Activated naive CD8-positive, alpha-beta T cell treated with anti-CD3 and anti-CD28 coated beads, Interleukin-2, amount 50 U/mL, for 24 hours (primary cell): ENCODE measurements at regions not wholly inside any gene's neighbourhood (a gene's known extent, or its start where the extent isn't known, plus 50 kb on each side); places are given as distances from the start of the nearest gene placed in this dataset.

Source experiments
- ATAC-seq: fragments of 150-1000 bp; cut with Tn5 transposase; one replicate; pipeline ENCODE4 v1.10.0; 2021
- DNase-seq: peaks from one replicate; pipeline ENCODE4 v3.0.0; 2021
- H3K27ac Mint-ChIP-seq: one replicate; pipeline ENCODE4 v1.8.0; 2021; ENCODE audit warnings: mild to moderate bottlenecking, mixed read lengths
- H3K27me3 Mint-ChIP-seq: one replicate; pipeline ENCODE4 v1.8.0; 2021; ENCODE audit warnings: mixed read lengths
- H3K36me3 Mint-ChIP-seq: one replicate; pipeline ENCODE4 v1.8.0; 2021; ENCODE audit warnings: low read depth, mixed read lengths
- H3K4me1 Mint-ChIP-seq: one replicate; pipeline ENCODE4 v1.8.0; 2021; ENCODE audit warnings: mixed read lengths
- H3K4me3 Mint-ChIP-seq: one replicate; pipeline ENCODE4 v1.8.0; 2021; ENCODE audit warnings: mild to moderate bottlenecking, moderate library complexity, mixed read lengths
- H3K9me3 Mint-ChIP-seq: one replicate; pipeline ENCODE4 v1.8.0; 2021; ENCODE audit warnings: mixed read lengths

DNA sequence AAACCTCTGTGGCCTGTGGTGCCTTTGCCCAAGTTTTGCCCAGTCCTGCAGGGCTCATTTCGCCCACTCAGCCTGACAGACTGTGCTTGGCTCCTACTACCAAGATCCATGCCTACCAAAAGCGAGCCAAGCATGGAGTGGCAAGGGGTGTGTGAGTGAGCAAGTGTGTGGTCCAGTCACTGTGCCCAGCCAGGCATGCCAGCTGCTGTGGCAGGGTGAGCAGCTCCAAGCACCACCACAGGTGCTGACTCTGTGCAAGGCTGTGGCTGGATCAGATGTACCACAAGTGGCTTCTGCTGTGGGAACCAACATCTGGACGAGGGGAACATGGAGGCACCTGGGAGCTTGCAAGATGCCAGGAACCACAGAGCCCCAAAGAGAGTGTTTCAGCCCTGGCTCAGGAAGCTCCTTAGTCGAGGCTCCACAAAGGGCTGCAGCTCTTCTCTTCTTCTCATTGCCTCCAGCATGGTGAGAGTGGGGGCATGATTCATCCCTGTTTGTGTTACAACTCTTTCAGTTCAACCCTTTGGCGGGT lies 1564.2 kb upstream of the MIR17HG start:
- no peak overlapping the region for H3K27ac Mint-ChIP-seq
- DNase-seq (no peak), ATAC-seq (no peak)
- H3K36me3 Mint-ChIP-seq, result no peaks in the 10 kb centered on the region
- no peaks in the 10 kb centered on the region for H3K27me3 Mint-ChIP-seq
- H3K4me1 Mint-ChIP-seq, result no peaks in the 10 kb centered on the region
- no peak overlapping the region for H3K4me3 Mint-ChIP-seq
- H3K9me3 Mint-ChIP-seq, result peaks cover 10% of the 10 kb centered on the region

DNA sequence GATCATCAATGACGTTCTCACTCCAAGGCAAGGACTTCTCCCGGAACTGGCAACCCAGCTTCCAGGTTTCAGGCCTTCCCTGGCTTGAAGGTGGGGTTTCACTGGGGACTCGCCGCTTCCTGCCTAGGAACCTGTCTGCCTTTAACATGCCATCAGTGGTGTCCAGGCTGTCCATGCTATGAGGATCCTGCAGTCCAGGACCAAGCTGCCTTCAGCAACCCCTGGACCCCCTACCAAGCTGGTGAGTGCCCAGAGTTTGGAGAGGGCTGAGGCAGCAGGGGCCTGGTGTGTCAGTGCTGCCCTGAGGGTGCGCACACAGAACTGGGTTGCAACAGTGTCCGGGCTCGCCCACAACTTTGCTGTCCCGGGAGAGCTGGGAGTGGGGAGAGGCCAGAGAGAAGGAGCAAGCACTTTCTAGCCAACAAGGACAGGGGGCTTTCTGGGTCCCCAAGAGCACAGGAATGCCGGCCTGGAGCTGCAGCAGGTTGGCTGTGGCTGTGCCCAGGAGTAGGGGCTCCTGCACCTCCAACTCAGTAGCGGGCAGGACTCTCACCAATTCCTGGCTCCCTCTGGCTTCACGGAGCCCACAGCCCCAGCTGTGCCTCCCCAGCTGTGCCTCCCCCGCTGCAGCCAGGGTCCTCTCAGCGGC lies 1563.2 kb upstream of the MIR17HG start:
- H3K4me3 Mint-ChIP-seq, result no peak overlapping the region
- no peaks in the 10 kb centered on the region for H3K27me3 Mint-ChIP-seq
- H3K36me3 Mint-ChIP-seq, result no peaks in the 10 kb centered on the region
- no peak overlapping the region for H3K27ac Mint-ChIP-seq
- DNase-seq, result no peak
- ATAC-seq, result no peak
- H3K4me1 Mint-ChIP-seq, result no peaks in the 10 kb centered on the region
- H3K9me3 Mint-ChIP-seq, result peaks cover 13% of the 10 kb centered on the region

DNA sequence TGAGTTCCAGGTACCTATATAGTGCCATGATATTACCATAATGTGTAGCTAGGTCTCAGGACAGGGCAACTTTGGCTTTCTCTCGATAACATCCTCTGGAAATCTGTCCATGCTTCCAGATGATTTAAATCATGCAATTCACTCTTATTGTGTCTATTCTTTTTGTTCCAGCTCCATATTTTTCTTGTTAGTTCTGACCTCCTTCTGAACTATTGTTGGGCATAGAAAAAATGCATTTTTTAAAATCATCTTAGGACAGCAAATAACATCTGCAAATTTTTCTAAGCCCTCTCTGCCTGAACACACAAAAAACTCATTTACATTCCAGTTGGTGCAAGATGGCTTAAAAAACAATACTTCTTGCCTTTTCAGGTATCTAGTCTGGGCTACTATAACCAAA lies 1561.0 kb upstream of the MIR17HG start:
- Mint-ChIP-seq H3K27me3 (no peaks in the 10 kb centered on the region), H3K4me3 (no peak overlapping the region), H3K9me3 (peaks cover 3% of the 10 kb centered on the region), H3K36me3 (no peaks in the 10 kb centered on the region), H3K27ac (no peak overlapping the region), H3K4me1 (no peaks in the 10 kb centered on the region)
- ATAC-seq, result no peak
- no peak for DNase-seq

DNA sequence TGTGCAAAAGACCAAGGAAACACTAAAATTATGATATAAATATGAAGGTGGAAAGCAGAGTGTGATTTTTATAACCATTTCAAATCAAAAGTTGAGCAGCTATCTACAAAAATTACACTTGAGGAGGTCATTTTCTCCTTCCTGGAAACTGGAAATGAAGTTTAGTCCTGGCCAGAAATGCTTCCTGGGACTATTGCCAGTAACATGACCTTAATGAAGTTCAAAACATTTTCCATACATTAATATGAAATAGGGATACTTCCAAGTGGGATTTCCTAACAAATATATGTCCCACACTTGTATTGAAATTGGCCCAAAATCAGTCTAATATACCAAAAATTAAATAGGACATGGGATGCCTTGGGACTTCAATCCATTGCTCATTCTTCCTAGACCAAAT lies 1556.8 kb upstream of the MIR17HG start:
- no peaks in the 10 kb centered on the region for H3K27me3 Mint-ChIP-seq
- H3K4me3 Mint-ChIP-seq, result no peak overlapping the region
- no peaks in the 10 kb centered on the region for H3K36me3 Mint-ChIP-seq
- ATAC-seq (no peak), DNase-seq (no peak)
- H3K4me1 Mint-ChIP-seq, result no peaks in the 10 kb centered on the region
- H3K27ac Mint-ChIP-seq, result no peak overlapping the region
- peaks cover 11% of the 10 kb centered on the region for H3K9me3 Mint-ChIP-seq

DNA sequence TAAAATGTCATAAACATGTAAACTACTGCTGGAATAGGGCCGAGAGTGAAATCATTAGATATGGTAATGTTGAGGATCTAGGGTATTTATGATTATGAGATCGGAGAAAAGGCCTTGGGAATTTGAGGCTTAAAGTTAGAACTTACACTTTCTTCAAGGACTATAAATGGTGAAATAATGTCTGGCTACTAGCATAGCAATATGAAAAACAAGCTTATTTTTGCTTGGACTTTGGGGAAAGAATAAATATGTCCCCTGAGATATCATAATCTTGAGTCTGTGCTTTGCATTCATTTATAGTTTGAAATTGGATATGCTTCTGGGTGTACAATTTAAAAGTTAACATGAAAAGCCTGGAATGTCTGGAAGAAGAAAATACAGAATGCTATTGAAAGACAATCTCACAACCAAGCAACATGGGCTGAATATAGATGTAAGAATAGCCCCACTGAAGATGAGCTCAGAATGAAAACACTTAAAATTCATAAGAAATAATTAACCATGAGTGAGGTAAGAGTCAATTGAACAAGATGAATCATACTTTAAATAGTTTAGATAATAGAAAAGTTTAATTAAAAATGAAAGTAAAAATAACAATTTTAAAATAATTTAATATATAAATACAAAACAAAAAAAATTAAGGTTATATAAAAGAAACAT lies 1555.4 kb upstream of the MIR17HG start:
- Mint-ChIP-seq H3K27me3 (no peaks in the 10 kb centered on the region), H3K4me3 (no peak overlapping the region)
- DNase-seq, result no peak

DNA sequence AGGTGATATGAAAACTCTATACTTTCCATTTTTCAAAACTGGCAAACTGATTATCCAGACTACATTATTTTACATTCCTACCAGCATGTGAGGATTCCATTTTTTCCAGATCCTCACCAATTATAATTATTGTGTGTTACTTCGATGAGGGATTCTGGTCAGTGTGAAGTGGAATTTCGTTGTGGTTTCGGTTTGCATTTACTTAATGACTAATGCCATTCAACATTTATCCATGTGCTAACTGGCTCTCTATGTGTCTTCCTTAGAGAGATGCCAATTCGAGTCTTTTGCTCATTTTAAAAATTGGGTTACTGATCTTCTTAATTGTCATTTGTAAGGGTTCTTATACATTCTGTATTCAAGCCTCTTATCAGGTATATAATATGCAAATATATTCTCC lies 1551.3 kb upstream of the MIR17HG start:
- DNase-seq, result no peak
- Mint-ChIP-seq H3K4me1 (no peaks in the 10 kb centered on the region), H3K9me3 (peaks cover 21% of the 10 kb centered on the region), H3K36me3 (no peaks in the 10 kb centered on the region), H3K27me3 (no peaks in the 10 kb centered on the region), H3K4me3 (no peak overlapping the region), H3K27ac (no peak overlapping the region)
- no peak for ATAC-seq

More for the DNA sequence above, 1555.4 kb upstream of the MIR17HG start:
- H3K4me1 Mint-ChIP-seq, result no peaks in the 10 kb centered on the region
- no peaks in the 10 kb centered on the region for H3K36me3 Mint-ChIP-seq
- H3K9me3 Mint-ChIP-seq, result peaks cover 11% of the 10 kb centered on the region
- H3K27ac Mint-ChIP-seq, result no peak overlapping the region
- no peak for ATAC-seq

DNA sequence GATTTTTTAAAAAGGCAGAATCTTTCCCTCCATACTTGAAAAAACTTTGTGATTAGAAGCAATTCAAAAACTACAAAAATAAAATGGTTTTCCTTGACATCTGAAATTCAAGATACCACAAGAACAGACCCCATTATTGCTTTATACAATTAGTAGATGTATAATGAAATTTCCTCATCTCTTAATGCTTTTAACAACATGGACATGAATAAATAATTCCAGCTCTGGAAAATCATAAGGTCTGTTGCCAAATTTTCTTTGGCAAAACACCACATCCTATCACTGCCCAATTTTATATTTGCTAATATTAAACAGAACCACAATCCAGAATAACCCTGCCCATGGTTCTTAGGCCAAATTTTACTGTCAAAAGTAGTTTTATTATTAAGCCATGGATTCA lies 1543.6 kb upstream of the MIR17HG start:
- no peak for ATAC-seq
- no peaks in the 10 kb centered on the region for H3K4me1 Mint-ChIP-seq
- peaks cover 23% of the 10 kb centered on the region for H3K9me3 Mint-ChIP-seq
- H3K4me3 Mint-ChIP-seq, result no peak overlapping the region
- DNase-seq, result no peak
- no peaks in the 10 kb centered on the region for H3K27me3 Mint-ChIP-seq
- no peak overlapping the region for H3K27ac Mint-ChIP-seq
- no peaks in the 10 kb centered on the region for H3K36me3 Mint-ChIP-seq

DNA sequence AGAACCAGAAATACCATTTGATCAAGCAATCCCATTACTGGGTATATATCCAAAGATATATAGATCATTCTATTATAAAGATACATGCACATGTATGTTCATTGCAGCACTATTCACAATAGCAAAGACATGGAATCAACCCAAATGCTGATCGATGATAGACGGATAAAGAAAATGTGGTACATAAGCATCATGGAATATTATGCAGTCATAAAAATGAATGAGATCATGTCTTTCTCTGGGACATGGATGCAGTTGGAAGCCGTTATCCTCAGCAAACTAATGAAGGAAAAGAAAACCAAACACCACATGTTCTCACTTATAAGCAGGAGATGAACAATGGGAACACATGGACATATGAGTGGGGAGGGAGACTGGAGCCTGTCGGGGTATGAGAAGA lies 1540.9 kb upstream of the MIR17HG start:
- DNase-seq (no peak), ATAC-seq (no peak)
- Mint-ChIP-seq H3K36me3 (no peaks in the 10 kb centered on the region), H3K27ac (no peak overlapping the region), H3K4me1 (no peaks in the 10 kb centered on the region), H3K4me3 (no peak overlapping the region), H3K9me3 (peaks cover 18% of the 10 kb centered on the region), H3K27me3 (no peaks in the 10 kb centered on the region)

DNA sequence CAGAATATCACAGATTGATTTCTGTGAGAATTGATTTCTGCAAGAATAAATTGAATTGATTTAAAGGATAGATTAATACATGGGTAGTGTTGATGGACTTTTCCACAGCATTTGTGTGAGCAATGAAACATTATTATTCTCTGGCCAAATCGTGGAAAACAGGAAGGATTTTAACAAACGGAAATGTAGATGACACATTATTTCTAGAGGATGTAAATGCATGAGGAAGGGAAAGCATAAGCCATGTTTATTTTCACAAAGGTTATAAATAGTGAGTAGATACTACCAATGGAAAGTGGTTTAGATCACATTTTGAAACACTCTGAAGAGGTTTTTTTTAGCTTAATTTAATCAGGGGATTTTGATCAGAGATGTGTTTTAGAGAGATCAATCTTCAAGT lies 1534.6 kb upstream of the MIR17HG start:
- H3K27me3 Mint-ChIP-seq, result no peaks in the 10 kb centered on the region
- H3K9me3 Mint-ChIP-seq, result peaks cover 23% of the 10 kb centered on the region
- no peak overlapping the region for H3K4me3 Mint-ChIP-seq
- H3K36me3 Mint-ChIP-seq, result no peaks in the 10 kb centered on the region
- no peak overlapping the region for H3K27ac Mint-ChIP-seq
- no peaks in the 10 kb centered on the region for H3K4me1 Mint-ChIP-seq
- ATAC-seq, result no peak
- no peak for DNase-seq

DNA sequence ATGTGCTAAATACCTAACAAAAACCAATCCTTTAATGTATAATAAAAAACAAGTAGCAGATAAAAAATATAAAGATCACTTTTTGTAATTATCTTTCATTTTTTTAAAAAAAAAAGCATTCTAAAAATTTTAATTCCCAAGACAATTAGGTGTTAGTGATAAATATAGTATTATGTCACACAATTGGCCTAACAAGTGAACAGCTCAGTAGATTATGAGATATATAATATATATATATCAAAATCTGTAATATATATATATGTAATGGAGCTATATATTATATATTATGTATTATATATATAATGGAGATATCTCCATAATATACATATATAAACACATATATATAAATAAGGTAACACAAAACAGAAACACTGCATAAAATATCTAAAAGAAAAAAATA lies 1531.1 kb upstream of the MIR17HG start:
- H3K9me3 Mint-ChIP-seq, result peaks cover 17% of the 10 kb centered on the region
- H3K4me1 Mint-ChIP-seq, result no peaks in the 10 kb centered on the region
- H3K4me3 Mint-ChIP-seq, result no peak overlapping the region
- no peak overlapping the region for H3K27ac Mint-ChIP-seq
- H3K36me3 Mint-ChIP-seq, result no peaks in the 10 kb centered on the region
- DNase-seq, result no peak
- no peak for ATAC-seq
- H3K27me3 Mint-ChIP-seq, result no peaks in the 10 kb centered on the region

DNA sequence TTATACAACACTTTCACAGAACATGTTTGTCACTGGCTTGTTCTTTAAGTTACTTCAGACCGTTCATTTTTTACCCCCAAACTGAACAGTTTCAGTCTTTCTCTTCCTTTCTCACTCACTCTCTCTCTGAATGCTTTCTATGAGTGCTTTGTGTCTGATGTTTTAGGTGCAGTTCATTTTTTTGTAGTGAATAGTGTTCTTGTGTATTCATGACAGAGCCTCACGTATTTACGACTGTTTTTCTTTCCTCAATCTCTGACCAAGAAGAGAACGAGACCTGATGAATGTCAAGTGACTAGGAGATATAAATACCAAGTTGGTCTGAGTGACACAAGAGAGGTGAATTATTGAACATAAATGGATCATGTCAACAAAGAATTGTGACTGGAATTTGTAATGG lies 1525.0 kb upstream of the MIR17HG start:
- no peak for DNase-seq
- Mint-ChIP-seq H3K36me3 (no peaks in the 10 kb centered on the region), H3K27ac (no peak overlapping the region), H3K4me1 (no peaks in the 10 kb centered on the region), H3K9me3 (peaks cover 2% of the 10 kb centered on the region), H3K27me3 (no peaks in the 10 kb centered on the region), H3K4me3 (no peak overlapping the region)
- no peak for ATAC-seq

DNA sequence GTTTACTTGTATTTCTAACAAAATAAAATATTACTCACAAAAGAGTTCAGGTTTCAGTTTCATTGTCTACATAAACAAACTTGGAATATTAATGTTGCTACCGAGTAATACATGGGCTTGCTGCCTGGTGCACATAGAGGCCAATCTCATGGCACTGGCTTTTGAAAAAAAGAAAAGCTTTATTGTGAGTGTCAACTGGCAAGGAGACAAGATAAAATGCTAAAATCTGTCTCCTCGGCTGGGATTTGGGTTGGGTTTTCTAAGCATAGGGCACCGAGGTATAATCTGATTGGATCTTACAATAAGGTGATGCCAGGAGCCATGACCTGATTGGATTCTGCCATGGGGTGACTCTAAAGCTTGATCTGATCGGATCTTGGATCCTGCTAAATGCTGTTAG lies 1519.9 kb upstream of the MIR17HG start:
- Mint-ChIP-seq H3K36me3 (no peaks in the 10 kb centered on the region), H3K4me1 (no peaks in the 10 kb centered on the region), H3K9me3 (peaks cover 4% of the 10 kb centered on the region), H3K4me3 (no peak overlapping the region), H3K27ac (no peak overlapping the region), H3K27me3 (no peaks in the 10 kb centered on the region)
- ATAC-seq, result no peak
- no peak for DNase-seq

DNA sequence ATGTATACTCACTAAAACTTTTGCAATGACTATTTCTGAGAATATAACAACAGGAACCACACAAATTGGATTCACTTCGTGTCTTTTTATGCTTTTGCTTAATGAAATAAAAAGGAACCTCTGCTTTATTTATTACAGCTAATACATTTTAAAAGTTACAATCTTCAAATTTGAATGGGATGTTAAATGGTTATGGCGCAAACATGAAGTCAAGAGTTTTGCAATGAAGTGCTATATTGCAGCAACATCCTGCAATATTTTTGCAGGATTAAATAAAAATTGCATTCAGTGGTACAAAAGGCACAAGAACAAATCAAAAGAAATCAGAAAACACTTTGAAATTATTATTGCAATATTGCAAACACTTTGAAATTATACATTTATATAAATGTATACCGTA lies 1519.0 kb upstream of the MIR17HG start:
- Mint-ChIP-seq H3K4me1 (no peaks in the 10 kb centered on the region), H3K4me3 (no peak overlapping the region), H3K27ac (no peak overlapping the region), H3K9me3 (peaks cover 4% of the 10 kb centered on the region), H3K36me3 (no peaks in the 10 kb centered on the region), H3K27me3 (no peaks in the 10 kb centered on the region)
- DNase-seq (no peak), ATAC-seq (no peak)

DNA sequence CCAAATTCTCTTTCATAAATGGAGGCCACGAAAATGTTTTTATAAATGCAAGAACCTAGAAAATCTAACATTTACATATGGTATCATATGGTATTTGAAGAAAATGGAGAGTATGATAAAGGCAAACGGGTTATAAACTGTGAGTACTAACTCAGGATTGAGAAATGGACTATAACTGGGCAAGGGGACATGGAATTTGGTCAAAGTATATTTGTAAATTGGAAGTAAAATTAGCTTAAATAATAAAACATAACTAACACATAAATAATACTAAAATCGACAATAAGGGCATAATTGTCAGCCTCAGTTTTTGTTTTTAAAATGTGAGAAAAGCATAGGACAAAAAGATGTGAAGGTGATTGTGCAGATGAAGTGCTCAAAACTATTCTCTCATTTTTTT lies 1516.3 kb upstream of the MIR17HG start:
- Mint-ChIP-seq H3K4me3 (no peak overlapping the region), H3K27me3 (no peaks in the 10 kb centered on the region), H3K9me3 (peaks cover 5% of the 10 kb centered on the region), H3K4me1 (no peaks in the 10 kb centered on the region), H3K27ac (no peak overlapping the region), H3K36me3 (no peaks in the 10 kb centered on the region)
- no peak for ATAC-seq
- no peak for DNase-seq

DNA sequence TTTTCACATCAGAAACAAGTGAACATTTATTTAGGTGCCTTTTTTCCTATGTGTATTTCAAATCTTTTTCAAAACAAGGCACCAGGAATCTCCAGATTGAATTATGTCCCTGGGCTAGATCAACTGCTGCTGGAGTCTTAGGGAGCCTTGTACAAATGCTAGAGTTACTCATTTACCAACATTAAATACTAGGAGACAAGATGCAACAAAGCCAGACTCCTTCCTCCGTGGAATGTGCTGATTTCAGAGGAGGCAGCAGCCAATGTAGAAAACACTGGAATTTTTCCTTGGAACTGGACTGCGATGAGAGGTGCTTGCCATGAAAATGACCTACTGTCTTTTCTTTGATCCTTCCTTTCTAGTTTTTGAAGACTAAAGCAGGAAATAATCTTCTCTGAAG lies 1514.7 kb upstream of the MIR17HG start:
- no peak for ATAC-seq
- Mint-ChIP-seq H3K4me3 (no peak overlapping the region), H3K4me1 (no peaks in the 10 kb centered on the region), H3K27me3 (no peaks in the 10 kb centered on the region), H3K27ac (no peak overlapping the region), H3K36me3 (no peaks in the 10 kb centered on the region), H3K9me3 (peaks cover 12% of the 10 kb centered on the region)
- no peak for DNase-seq
